ENCODE measurements at regions not wholly inside any gene's neighbourhood (a gene's known extent, or its start where the extent isn't known, plus 50 kb on each side); places are given as distances from the start of the nearest gene placed in this dataset.

DNA sequence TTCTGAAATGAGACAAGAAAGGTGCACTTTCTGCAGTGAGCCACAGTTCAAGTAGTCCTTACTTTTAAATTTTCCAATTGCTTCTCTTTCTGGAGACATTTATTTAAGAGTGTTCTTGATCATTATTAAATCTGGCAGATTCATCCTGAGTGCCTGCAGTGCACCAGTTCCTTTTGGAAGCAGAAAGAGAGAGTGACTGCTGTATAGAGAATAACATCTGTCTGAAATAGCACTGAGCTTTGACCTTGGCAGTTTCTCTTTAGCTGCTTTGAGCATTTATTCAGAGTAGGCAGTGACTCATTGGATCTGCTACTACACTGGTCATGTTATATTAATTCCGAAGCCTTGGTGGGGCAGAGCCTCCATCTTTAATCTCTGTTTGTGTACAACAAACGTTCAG, 1373.7 kb downstream of the PCDH9 start:
- TF ChIP-seq, protein P1, sequence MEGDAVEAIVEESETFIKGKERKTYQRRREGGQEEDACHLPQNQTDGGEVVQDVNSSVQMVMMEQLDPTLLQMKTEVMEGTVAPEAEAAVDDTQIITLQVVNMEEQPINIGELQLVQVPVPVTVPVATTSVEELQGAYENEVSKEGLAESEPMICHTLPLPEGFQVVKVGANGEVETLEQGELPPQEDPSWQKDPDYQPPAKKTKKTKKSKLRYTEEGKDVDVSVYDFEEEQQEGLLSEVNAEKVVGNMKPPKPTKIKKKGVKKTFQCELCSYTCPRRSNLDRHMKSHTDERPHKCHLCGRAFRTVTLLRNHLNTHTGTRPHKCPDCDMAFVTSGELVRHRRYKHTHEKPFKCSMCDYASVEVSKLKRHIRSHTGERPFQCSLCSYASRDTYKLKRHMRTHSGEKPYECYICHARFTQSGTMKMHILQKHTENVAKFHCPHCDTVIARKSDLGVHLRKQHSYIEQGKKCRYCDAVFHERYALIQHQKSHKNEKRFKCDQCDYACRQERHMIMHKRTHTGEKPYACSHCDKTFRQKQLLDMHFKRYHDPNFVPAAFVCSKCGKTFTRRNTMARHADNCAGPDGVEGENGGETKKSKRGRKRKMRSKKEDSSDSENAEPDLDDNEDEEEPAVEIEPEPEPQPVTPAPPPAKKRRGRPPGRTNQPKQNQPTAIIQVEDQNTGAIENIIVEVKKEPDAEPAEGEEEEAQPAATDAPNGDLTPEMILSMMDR (conservative IDR thresholded peaks at IDR 0.05; ENCODE audit: low read depth, low read length): no peak
- no peak for TF ChIP-seq POLR2A (IDR thresholded peaks at IDR 0.05; ENCODE audit: low read depth, low read length)
